NB4 (cell line): ENCODE measurements at regions not wholly inside any gene's neighbourhood (a gene's known extent, or its start where the extent isn't known, plus 50 kb on each side); places are given as distances from the start of the nearest gene placed in this dataset.

Source experiments
- MYC ChIP-seq: IDR thresholded peaks from 2 replicates; pipeline ENCODE4 v1.6.1; 2011; ENCODE audit warnings: low read depth, low read length
- POLR2A ChIP-seq: IDR thresholded peaks from 2 replicates; pipeline ENCODE4 v1.6.1; 2011; ENCODE audit warnings: mild to moderate bottlenecking; ENCODE audit not compliant: insufficient read length; ENCODE audit errors: extremely low read depth
- TF ChIP-seq, protein P1 (sequence below): IDR thresholded peaks from one replicate; pipeline ENCODE4 v1.5.1; 2012; ENCODE audit warnings: low read depth, low read length
- TF ChIP-seq, protein P2 (sequence below): IDR thresholded peaks from 2 replicates; pipeline ENCODE4 v1.6.1; 2011; ENCODE audit warnings: low read depth, low read length

DNA sequence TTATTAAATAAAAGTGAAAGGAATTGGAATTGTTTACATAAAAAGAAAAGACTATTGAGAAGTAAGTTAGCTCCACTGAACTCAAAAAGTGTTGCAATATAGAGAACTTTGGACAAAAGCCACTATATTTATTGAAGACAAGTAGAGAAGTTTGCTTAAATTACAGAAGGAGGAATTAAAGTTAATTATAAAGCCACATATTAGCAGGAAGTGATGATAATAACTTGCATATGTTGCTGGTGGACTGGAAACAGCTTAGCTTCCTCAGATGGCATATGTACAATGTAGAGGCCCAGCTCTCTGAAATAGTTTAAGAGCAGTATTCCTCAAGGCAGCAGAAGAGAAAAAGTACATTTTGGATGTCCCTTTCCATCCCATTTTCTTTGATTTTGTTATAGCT lies 400.7 kb downstream of the GATA3 start:
- TF ChIP-seq, protein P1, sequence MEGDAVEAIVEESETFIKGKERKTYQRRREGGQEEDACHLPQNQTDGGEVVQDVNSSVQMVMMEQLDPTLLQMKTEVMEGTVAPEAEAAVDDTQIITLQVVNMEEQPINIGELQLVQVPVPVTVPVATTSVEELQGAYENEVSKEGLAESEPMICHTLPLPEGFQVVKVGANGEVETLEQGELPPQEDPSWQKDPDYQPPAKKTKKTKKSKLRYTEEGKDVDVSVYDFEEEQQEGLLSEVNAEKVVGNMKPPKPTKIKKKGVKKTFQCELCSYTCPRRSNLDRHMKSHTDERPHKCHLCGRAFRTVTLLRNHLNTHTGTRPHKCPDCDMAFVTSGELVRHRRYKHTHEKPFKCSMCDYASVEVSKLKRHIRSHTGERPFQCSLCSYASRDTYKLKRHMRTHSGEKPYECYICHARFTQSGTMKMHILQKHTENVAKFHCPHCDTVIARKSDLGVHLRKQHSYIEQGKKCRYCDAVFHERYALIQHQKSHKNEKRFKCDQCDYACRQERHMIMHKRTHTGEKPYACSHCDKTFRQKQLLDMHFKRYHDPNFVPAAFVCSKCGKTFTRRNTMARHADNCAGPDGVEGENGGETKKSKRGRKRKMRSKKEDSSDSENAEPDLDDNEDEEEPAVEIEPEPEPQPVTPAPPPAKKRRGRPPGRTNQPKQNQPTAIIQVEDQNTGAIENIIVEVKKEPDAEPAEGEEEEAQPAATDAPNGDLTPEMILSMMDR = no peak
- TF ChIP-seq POLR2A (no peak), MYC (no peak)
- TF ChIP-seq, protein P2, sequence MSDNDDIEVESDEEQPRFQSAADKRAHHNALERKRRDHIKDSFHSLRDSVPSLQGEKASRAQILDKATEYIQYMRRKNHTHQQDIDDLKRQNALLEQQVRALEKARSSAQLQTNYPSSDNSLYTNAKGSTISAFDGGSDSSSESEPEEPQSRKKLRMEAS = no peak
